ENCODE measurements at regions not wholly inside any gene's neighbourhood (a gene's known extent, or its start where the extent isn't known, plus 50 kb on each side); places are given as distances from the start of the nearest gene placed in this dataset.

DNA sequence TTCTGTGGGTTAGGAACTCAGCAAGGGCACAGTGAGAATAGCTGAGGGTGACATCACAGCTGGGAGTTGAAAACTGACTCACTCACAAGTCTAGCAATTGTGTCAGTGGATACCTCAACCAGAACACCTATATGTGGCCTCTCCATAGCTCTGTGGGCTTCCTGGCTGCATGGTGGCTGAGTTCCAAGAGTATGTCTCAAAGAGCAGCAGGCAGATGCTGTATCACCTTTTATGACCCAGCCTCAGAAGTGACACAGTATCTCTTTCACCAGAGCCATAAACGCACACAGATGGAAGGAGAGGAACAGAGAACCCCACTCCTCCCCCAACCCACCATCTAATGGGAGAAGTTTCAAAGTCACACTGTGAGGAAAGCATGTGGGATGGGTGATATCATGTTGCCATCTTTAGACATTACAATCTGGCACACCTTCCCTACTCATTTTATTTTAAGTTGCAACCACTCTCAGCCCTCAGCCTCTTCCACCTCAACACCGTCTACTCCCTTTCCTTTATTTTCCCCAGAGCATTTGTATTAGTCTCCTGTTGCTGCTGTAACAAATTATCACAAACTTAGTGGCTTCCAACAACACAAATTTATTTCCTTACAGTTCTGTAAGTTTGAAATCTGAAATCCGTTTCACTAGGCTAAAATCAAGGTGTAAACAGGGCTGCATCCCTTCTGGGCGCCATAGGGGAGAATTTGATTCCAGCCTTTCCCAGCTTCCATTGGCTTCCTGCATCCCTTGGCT, 134.6 kb upstream of the SPATS2L start:
- TF ChIP-seq, protein P1, sequence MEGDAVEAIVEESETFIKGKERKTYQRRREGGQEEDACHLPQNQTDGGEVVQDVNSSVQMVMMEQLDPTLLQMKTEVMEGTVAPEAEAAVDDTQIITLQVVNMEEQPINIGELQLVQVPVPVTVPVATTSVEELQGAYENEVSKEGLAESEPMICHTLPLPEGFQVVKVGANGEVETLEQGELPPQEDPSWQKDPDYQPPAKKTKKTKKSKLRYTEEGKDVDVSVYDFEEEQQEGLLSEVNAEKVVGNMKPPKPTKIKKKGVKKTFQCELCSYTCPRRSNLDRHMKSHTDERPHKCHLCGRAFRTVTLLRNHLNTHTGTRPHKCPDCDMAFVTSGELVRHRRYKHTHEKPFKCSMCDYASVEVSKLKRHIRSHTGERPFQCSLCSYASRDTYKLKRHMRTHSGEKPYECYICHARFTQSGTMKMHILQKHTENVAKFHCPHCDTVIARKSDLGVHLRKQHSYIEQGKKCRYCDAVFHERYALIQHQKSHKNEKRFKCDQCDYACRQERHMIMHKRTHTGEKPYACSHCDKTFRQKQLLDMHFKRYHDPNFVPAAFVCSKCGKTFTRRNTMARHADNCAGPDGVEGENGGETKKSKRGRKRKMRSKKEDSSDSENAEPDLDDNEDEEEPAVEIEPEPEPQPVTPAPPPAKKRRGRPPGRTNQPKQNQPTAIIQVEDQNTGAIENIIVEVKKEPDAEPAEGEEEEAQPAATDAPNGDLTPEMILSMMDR (IDR thresholded peaks at IDR 0.05; ENCODE audit: insufficient read depth, low read depth, low read length) = no peak
- TF ChIP-seq EZH2 (IDR thresholded peaks at IDR 0.05; ENCODE audit: insufficient read depth, low read length) = no peak

Measured in astrocyte (in vitro differentiated cells and primary cell).